ENCODE measurements at regions not wholly inside any gene's neighbourhood (a gene's known extent, or its start where the extent isn't known, plus 50 kb on each side); places are given as distances from the start of the nearest gene placed in this dataset.

GRCh38 chr1:112776688-112777087 is 61.6 kb upstream of the PPM1J start:
- Histone ChIP-seq H3K4me3 (ENCODE audit: low read depth, low read length) (no peak overlapping the region), H3K27me3 (replicated peaks; ENCODE audit: control insufficient read depth, insufficient read depth, low read length) (no peaks in the 10 kb centered on the region), H3K9me3 (no peaks in the 10 kb centered on the region), H3K4me1 (no peaks in the 10 kb centered on the region), H3K36me3 (ENCODE audit: control insufficient read depth, insufficient read depth, low read length) (no peaks in the 10 kb centered on the region)
- intact Hi-C loops (cut with micrococcal nuclease; ENCODE audit: unreplicated experiment), result no loop called here
- TF ChIP-seq CTCF (IDR thresholded peaks at IDR 0.05; ENCODE audit: insufficient read depth in 1 of 2, low read depth in 1 of 2, low read length in 1 of 2, severe bottlenecking in 1 of 2, unreplicated experiment in 1 of 2), result no peak
- no TSS peak for BruUV-seq (replicated peaks)
- Mint-ChIP-seq H3K4me1 (ENCODE audit: low read depth, unreplicated experiment) (no peaks in the 10 kb centered on the region), H3K27me3 (ENCODE audit: insufficient read depth, unreplicated experiment) (no peaks in the 10 kb centered on the region), H3K36me3 (ENCODE audit: insufficient read depth, unreplicated experiment) (peaks cover 5% of the 10 kb centered on the region), H3K27ac (ENCODE audit: unreplicated experiment) (no peak overlapping the region), H3K4me3 (ENCODE audit: unreplicated experiment) (no peak overlapping the region), H3K9me3 (ENCODE audit: unreplicated experiment) (peaks cover 1% of the 10 kb centered on the region)
- CTCF ChIA-PET, result no interaction called here
- POLR2A ChIA-PET, result no interaction called here
- no peak for DNase-seq

DNA sequence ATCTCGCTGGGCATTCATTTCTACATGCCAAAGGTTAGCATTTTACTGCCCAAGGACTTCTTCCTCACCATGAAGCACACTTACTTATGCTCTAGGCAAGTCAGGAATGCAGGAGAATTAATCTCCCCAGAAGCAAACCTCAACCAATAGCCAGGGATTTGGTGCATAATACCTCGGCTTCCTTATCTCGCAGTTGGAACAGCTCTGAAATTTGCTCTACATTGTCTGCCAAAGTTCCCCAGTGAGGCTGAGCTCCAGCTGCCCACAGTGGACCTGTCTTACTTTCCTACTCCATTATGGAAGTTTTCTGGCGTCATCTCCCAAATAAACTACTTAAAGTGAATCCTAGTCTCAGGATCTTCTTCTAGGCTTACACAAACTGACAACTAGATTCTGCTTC is 57.6 kb upstream of the PPM1J start:
- no peaks in the 10 kb centered on the region for H3K4me1 Mint-ChIP-seq (ENCODE audit: low read depth, unreplicated experiment)
- Histone ChIP-seq H3K4me1 (no peaks in the 10 kb centered on the region), H3K36me3 (ENCODE audit: control insufficient read depth, insufficient read depth, low read length) (no peaks in the 10 kb centered on the region), H3K27me3 (replicated peaks; ENCODE audit: control insufficient read depth, insufficient read depth, low read length) (no peaks in the 10 kb centered on the region), H3K9me3 (no peaks in the 10 kb centered on the region), H3K4me3 (ENCODE audit: low read depth, low read length) (no peak overlapping the region)
- no peaks in the 10 kb centered on the region for H3K36me3 Mint-ChIP-seq (ENCODE audit: insufficient read depth, unreplicated experiment)
- no TSS peak for BruUV-seq (replicated peaks)
- DNase-seq, result no peak
- H3K27me3 Mint-ChIP-seq (ENCODE audit: insufficient read depth, unreplicated experiment), result no peaks in the 10 kb centered on the region
- H3K4me3 Mint-ChIP-seq (ENCODE audit: unreplicated experiment), result no peak overlapping the region
- H3K9me3 Mint-ChIP-seq (ENCODE audit: unreplicated experiment), result no peaks in the 10 kb centered on the region
- no peak overlapping the region for H3K27ac Mint-ChIP-seq (ENCODE audit: unreplicated experiment)
- TF ChIP-seq CTCF (IDR thresholded peaks at IDR 0.05; ENCODE audit: insufficient read depth in 1 of 2, low read depth in 1 of 2, low read length in 1 of 2, severe bottlenecking in 1 of 2, unreplicated experiment in 1 of 2), result no peak
- ChIA-PET POLR2A (no interaction called here), CTCF (no interaction called here)
- intact Hi-C loops (cut with micrococcal nuclease; ENCODE audit: unreplicated experiment), result no loop called here

GRCh38 chr1:112770724-112771123 is 55.6 kb upstream of the PPM1J start:
- intact Hi-C loops (cut with micrococcal nuclease; ENCODE audit: unreplicated experiment), result no loop called here
- Histone ChIP-seq H3K27me3 (replicated peaks; ENCODE audit: control insufficient read depth, insufficient read depth, low read length) (no peaks in the 10 kb centered on the region), H3K4me3 (ENCODE audit: low read depth, low read length) (no peak overlapping the region), H3K9me3 (no peaks in the 10 kb centered on the region), H3K36me3 (ENCODE audit: control insufficient read depth, insufficient read depth, low read length) (no peaks in the 10 kb centered on the region), H3K4me1 (no peaks in the 10 kb centered on the region)
- CTCF ChIA-PET, result no interaction called here
- H3K27me3 Mint-ChIP-seq (ENCODE audit: insufficient read depth, unreplicated experiment), result no peaks in the 10 kb centered on the region
- H3K36me3 Mint-ChIP-seq (ENCODE audit: insufficient read depth, unreplicated experiment), result no peaks in the 10 kb centered on the region
- no TSS peak for BruUV-seq (replicated peaks)
- no peaks in the 10 kb centered on the region for H3K4me1 Mint-ChIP-seq (ENCODE audit: low read depth, unreplicated experiment)
- TF ChIP-seq CTCF (IDR thresholded peaks at IDR 0.05; ENCODE audit: insufficient read depth in 1 of 2, low read depth in 1 of 2, low read length in 1 of 2, severe bottlenecking in 1 of 2, unreplicated experiment in 1 of 2), result no peak
- no peak for DNase-seq
- no peak overlapping the region for H3K27ac Mint-ChIP-seq (ENCODE audit: unreplicated experiment)
- POLR2A ChIA-PET, result no interaction called here
- no peaks in the 10 kb centered on the region for H3K9me3 Mint-ChIP-seq (ENCODE audit: unreplicated experiment)
- no peak overlapping the region for H3K4me3 Mint-ChIP-seq (ENCODE audit: unreplicated experiment)

All from Caco-2 (cell line).